ENCODE measurements at regions not wholly inside any gene's neighbourhood (a gene's known extent, or its start where the extent isn't known, plus 50 kb on each side); places are given as distances from the start of the nearest gene placed in this dataset.

- TF ChIP-seq CTBP1 (IDR thresholded peaks at IDR 0.05; ENCODE audit: borderline replicate concordance) (no peak), ZNF384 (IDR thresholded peaks at IDR 0.05) (no peak), LEF1 (IDR thresholded peaks at IDR 0.05; ENCODE audit: borderline replicate concordance) (no peak), FOXK2 (IDR thresholded peaks at IDR 0.05) (no peak), FOXM1 (IDR thresholded peaks at IDR 0.05; ENCODE audit: borderline replicate concordance) (no peak), ARNT (IDR thresholded peaks at IDR 0.05) (no peak), FOXA1 (IDR thresholded peaks at IDR 0.05) (no peak), NFRKB (IDR thresholded peaks at IDR 0.05) (no peak), ELF4 (IDR thresholded peaks at IDR 0.05) (no peak)
- no peak for DNase-seq (ENCODE audit: extremely low spot score)
- ChIA-PET POLR2A (no interaction called here), CTCF (no interaction called here)
These were observed 353.8 kb downstream of the NFIB start for GRCh38 chr9:13960011-13960765.

- CTCF ChIA-PET: no interaction called here
- POLR2A ChIA-PET: no interaction called here
- TF ChIP-seq FOXA1 (IDR thresholded peaks at IDR 0.05) (no peak), ELF4 (IDR thresholded peaks at IDR 0.05) (no peak), SUZ12 (IDR thresholded peaks at IDR 0.05) (no peak), LEF1 (IDR thresholded peaks at IDR 0.05; ENCODE audit: borderline replicate concordance) (no peak), NFRKB (IDR thresholded peaks at IDR 0.05) (no peak), ZNF384 (IDR thresholded peaks at IDR 0.05) (no peak)
- no peak for DNase-seq (ENCODE audit: extremely low spot score)
These were observed 355.3 kb downstream of the NFIB start for GRCh38 chr9:13958672-13959071.

GRCh38 chr9:13957089-13957488 lies 356.9 kb downstream of the NFIB start:
- POLR2A ChIA-PET: no interaction called here
- CTCF ChIA-PET: interaction anchor here (0.7 kb wide), 1 partner anchor 56 kb away, joined by 3 read pairs; no protein-coding TSS in a partner anchor
- TF ChIP-seq ARNT (IDR thresholded peaks at IDR 0.05): no peak
- no peak for TF ChIP-seq LEF1 (IDR thresholded peaks at IDR 0.05; ENCODE audit: borderline replicate concordance)
- no peak for TF ChIP-seq FOXA1 (IDR thresholded peaks at IDR 0.05)
- TF ChIP-seq ELF4 (IDR thresholded peaks at IDR 0.05): no peak
- TF ChIP-seq FOXK2 (IDR thresholded peaks at IDR 0.05): no peak
- TF ChIP-seq ZNF384 (IDR thresholded peaks at IDR 0.05): no peak
- TF ChIP-seq TARDBP (IDR thresholded peaks at IDR 0.05): no peak
- DNase-seq (ENCODE audit: extremely low spot score): no peak

GRCh38 chr9:13956107-13956506 lies 357.8 kb downstream of the NFIB start:
- ChIA-PET CTCF (interaction anchor here (0.7 to 1.0 kb wide), 3 partner anchors 11 to 385 kb away, joined by 3 to 5 read pairs (median 5); no protein-coding TSS in a partner anchor), POLR2A (interaction anchor here (0.9 kb wide), 1 partner anchor 76 kb away, joined by 3 read pairs; no protein-coding TSS in a partner anchor)
- peak; percentile 35 for DNase-seq (ENCODE audit: extremely low spot score)
- peak; percentile 23; the same call in 1 of the 2 replicates for TF ChIP-seq ARNT (IDR thresholded peaks at IDR 0.05)
- TF ChIP-seq SUZ12 (IDR thresholded peaks at IDR 0.05): no peak
- no peak for TF ChIP-seq L3MBTL2 (conservative IDR thresholded peaks at IDR 0.05)
- TF ChIP-seq CTBP1 (IDR thresholded peaks at IDR 0.05; ENCODE audit: borderline replicate concordance): peak; percentile 97
- TF ChIP-seq SP1 (IDR thresholded peaks at IDR 0.05): no peak
- TF ChIP-seq HDGF (IDR thresholded peaks at IDR 0.05; ENCODE audit: borderline replicate concordance): no peak
- TF ChIP-seq PKNOX1 (IDR thresholded peaks at IDR 0.05): peak; percentile 93

- DNase-seq (ENCODE audit: extremely low spot score): no peak
- ChIA-PET POLR2A (interaction anchor here (0.6 kb wide), 1 partner anchor 59 kb away, joined by 3 read pairs; no protein-coding TSS in a partner anchor), CTCF (no interaction called here)
- no peak for TF ChIP-seq LEF1 (IDR thresholded peaks at IDR 0.05; ENCODE audit: borderline replicate concordance)
- TF ChIP-seq PKNOX1 (IDR thresholded peaks at IDR 0.05): 0 out of 2 replicates have a peak, but pooled peaks have one; percentile 37
- TF ChIP-seq SP1 (IDR thresholded peaks at IDR 0.05): no peak
- no peak for TF ChIP-seq FOXM1 (IDR thresholded peaks at IDR 0.05; ENCODE audit: borderline replicate concordance)
These were observed 361.0 kb downstream of the NFIB start for GRCh38 chr9:13952906-13953305.

GRCh38 chr9:13948037-13948436 lies 365.9 kb downstream of the NFIB start:
- DNase-seq (ENCODE audit: extremely low spot score): no peak
- ChIA-PET POLR2A (no interaction called here), CTCF (no interaction called here)
- no peak for TF ChIP-seq ARNT (IDR thresholded peaks at IDR 0.05)
- no peak for TF ChIP-seq SP1 (IDR thresholded peaks at IDR 0.05)
- no peak for TF ChIP-seq NFRKB (IDR thresholded peaks at IDR 0.05)
- TF ChIP-seq HDGF (IDR thresholded peaks at IDR 0.05; ENCODE audit: borderline replicate concordance): no peak

GRCh38 chr9:13943176-13943575 lies 370.8 kb downstream of the NFIB start:
- ChIA-PET POLR2A (no interaction called here), CTCF (no interaction called here)
- TF ChIP-seq NFRKB (IDR thresholded peaks at IDR 0.05) (no peak), CTBP1 (IDR thresholded peaks at IDR 0.05; ENCODE audit: borderline replicate concordance) (no peak), FOXK2 (IDR thresholded peaks at IDR 0.05) (no peak), ZNF384 (IDR thresholded peaks at IDR 0.05) (no peak), FOXM1 (IDR thresholded peaks at IDR 0.05; ENCODE audit: borderline replicate concordance) (no peak), TARDBP (IDR thresholded peaks at IDR 0.05) (no peak), L3MBTL2 (conservative IDR thresholded peaks at IDR 0.05) (no peak), LEF1 (IDR thresholded peaks at IDR 0.05; ENCODE audit: borderline replicate concordance) (no peak), SUZ12 (IDR thresholded peaks at IDR 0.05) (no peak), HDGF (IDR thresholded peaks at IDR 0.05; ENCODE audit: borderline replicate concordance) (no peak), FOXA1 (IDR thresholded peaks at IDR 0.05) (no peak), BHLHE40 (IDR thresholded peaks at IDR 0.05; ENCODE audit: borderline replicate concordance) (no peak), SP1 (IDR thresholded peaks at IDR 0.05) (no peak), ARNT (IDR thresholded peaks at IDR 0.05) (no peak)
- DNase-seq (ENCODE audit: extremely low spot score): no peak

Measured in HEK293T (cell line).